Activated naive CD8-positive, alpha-beta T cell treated with anti-CD3 and anti-CD28 coated beads, Interleukin-2, amount 10 ng/mL, durations not matched to agents 7 days and 5 days (primary cell): ENCODE measurements at regions not wholly inside any gene's neighbourhood (a gene's known extent, or its start where the extent isn't known, plus 50 kb on each side); places are given as distances from the start of the nearest gene placed in this dataset.
"Not testable (repeated sequence)": the region's sequence is repeated elsewhere in the genome, so short reads cannot be mapped to it uniquely, and the experiment has no call there.

Experiments used
- ATAC-seq: fragments of 150-1000 bp; cut with Tn5 transposase; one replicate; pipeline ENCODE4 v1.10.0; 2021; ENCODE audit warnings: low read depth, moderate library complexity
- POLR2A ChIA-PET: fragments of 350-600 bp; sonication (Branson Sonifier 250); formaldehyde crosslinking; loops from one replicate; lab custom pipeline; 2021; ENCODE audit warnings: antibody characterized with exemption; lab: Charles Lee
- DNase-seq: peaks from one replicate; pipeline ENCODE4 v3.0.0; 2021
- H3K27ac Mint-ChIP-seq: one replicate; pipeline ENCODE4 v1.8.0; 2022; ENCODE audit warnings: mild to moderate bottlenecking, mixed read lengths
- H3K27me3 Mint-ChIP-seq: one replicate; pipeline ENCODE4 v1.8.0; 2022; ENCODE audit warnings: mild to moderate bottlenecking, moderate library complexity, mixed read lengths
- H3K36me3 Mint-ChIP-seq: one replicate; pipeline ENCODE4 v1.8.0; 2021; ENCODE audit warnings: mild to moderate bottlenecking, mixed read lengths
- H3K4me1 Mint-ChIP-seq: one replicate; pipeline ENCODE4 v1.8.0; 2021; ENCODE audit warnings: mixed read lengths
- H3K4me3 Mint-ChIP-seq: one replicate; pipeline ENCODE4 v1.8.0; 2022; ENCODE audit warnings: mild to moderate bottlenecking, moderate library complexity, mixed read lengths
- H3K9me3 Mint-ChIP-seq: one replicate; pipeline ENCODE4 v1.8.0; 2021; ENCODE audit warnings: mixed read lengths

- DNase-seq, result no peak
- Mint-ChIP-seq H3K27me3 (peaks cover 16% of the 10 kb centered on the region), H3K36me3 (no peaks in the 10 kb centered on the region), H3K27ac (no peak overlapping the region), H3K4me3 (no peak overlapping the region), H3K4me1 (no peaks in the 10 kb centered on the region), H3K9me3 (no peaks in the 10 kb centered on the region)
- no peak for ATAC-seq
- POLR2A ChIA-PET, result no interaction called here
These were observed 54.8 kb downstream of the OTUD1 start for GRCh38 chr10:23493711-23494110.

DNA sequence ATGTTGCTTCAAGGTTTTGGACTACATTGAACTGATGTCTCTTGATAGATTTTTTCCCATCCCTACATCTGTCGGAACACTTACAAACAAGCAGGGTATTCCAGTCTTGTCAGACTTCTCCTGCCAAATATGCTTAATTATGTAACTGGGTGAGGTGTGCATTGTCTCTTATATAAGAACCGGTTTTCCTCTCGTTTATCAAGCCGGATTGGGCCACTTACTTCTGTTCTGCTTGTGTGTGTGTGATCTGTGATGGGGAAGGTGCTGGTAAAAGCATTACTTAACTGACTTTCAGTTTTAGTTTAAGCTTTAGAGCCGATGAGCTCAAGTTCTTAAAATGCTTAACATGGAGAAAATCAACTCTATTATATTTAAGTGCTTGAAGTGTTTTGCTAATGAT is 57.9 kb downstream of the OTUD1 start:
- POLR2A ChIA-PET, result no interaction called here
- no peaks in the 10 kb centered on the region for H3K4me1 Mint-ChIP-seq
- no peaks in the 10 kb centered on the region for H3K36me3 Mint-ChIP-seq
- H3K27me3 Mint-ChIP-seq, result peaks cover 12% of the 10 kb centered on the region
- DNase-seq (no peak), ATAC-seq (no peak)
- no peaks in the 10 kb centered on the region for H3K9me3 Mint-ChIP-seq
- no peak overlapping the region for H3K27ac Mint-ChIP-seq
- no peak overlapping the region for H3K4me3 Mint-ChIP-seq

DNA sequence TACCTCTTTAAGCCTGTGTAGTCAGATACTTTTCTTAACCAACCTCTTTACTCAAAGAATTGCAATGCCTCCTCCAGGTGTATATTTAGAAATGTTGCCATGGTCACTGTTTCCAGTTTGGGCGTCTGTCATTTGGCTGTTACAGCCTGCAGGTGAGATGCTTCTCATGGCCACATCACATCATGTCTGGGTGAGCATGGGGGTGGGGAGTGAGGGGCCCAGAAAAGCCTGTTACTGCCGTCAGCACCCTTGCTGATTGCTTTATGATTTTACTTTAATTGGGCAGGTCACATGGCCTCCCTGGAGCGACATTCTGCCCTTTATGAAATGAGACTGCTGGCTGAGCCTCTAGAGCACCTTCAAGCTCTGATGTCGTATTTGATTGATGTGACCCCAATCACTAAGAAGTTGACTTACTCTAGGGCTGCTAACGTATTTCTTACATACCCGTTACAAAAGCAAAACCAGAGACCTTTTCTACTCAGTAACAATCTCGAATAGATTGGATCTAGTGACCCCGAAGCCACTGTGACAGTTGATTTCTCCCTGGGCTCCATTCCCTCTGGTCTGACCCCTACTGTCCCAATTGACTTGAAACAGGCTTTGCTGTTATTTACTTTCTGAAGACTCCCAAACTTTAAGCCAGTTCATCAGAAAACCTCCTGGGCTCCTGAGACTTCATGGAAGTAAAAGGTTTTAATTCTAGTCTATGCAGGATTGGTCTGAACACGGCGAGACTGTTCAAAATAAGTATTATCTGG is 60.7 kb downstream of the OTUD1 start:
- POLR2A ChIA-PET, result no interaction called here
- Mint-ChIP-seq H3K36me3 (no peaks in the 10 kb centered on the region), H3K27me3 (peaks cover 12% of the 10 kb centered on the region), H3K4me3 (no peak overlapping the region), H3K4me1 (no peaks in the 10 kb centered on the region), H3K27ac (no peak overlapping the region), H3K9me3 (no peaks in the 10 kb centered on the region)
- ATAC-seq, result no peak
- DNase-seq, result no peak

DNA sequence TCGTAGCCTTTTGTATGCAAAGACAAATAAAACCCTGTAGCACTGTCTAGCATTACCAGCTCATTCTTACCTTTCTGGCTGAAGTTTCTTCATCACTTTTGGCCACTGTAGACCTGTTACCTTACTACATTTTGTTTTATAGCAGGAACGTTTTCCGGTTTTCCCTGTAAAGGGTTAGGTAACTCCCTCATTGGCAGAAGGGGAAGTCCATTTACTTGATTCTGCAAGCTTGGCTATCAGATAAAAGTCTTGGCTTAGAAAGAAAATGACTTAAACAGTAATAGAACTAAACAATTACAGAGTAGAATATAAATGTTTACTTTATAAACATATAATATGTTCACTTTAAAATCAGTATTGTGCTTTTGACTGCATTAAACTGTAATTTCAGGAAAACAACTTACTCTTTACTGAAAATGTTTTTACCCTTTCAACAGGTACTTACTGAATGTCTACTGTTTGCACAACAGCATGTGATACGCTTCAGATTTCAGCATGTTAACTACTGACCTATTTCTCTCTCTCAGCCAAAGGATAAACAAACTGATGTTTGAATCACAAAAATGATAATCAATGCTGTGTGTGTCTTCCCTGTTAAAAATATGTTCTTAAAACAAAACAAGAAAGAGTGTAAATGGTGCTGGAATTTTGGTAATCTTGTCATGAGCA is 67.1 kb downstream of the OTUD1 start:
- no peaks in the 10 kb centered on the region for H3K36me3 Mint-ChIP-seq
- no peak overlapping the region for H3K27ac Mint-ChIP-seq
- H3K9me3 Mint-ChIP-seq, result peaks cover 2% of the 10 kb centered on the region
- no peaks in the 10 kb centered on the region for H3K4me1 Mint-ChIP-seq
- POLR2A ChIA-PET, result no interaction called here
- H3K27me3 Mint-ChIP-seq, result peaks cover 3% of the 10 kb centered on the region
- DNase-seq (no peak), ATAC-seq (no peak)
- no peak overlapping the region for H3K4me3 Mint-ChIP-seq

- ATAC-seq (no peak), DNase-seq (no peak)
- H3K36me3 Mint-ChIP-seq, result peaks cover 2% of the 10 kb centered on the region
- H3K27me3 Mint-ChIP-seq, result no peaks in the 10 kb centered on the region
- peaks cover 4% of the 10 kb centered on the region for H3K9me3 Mint-ChIP-seq
- H3K4me1 Mint-ChIP-seq, result peaks cover 4% of the 10 kb centered on the region
- H3K4me3 Mint-ChIP-seq, result no peak overlapping the region
- H3K27ac Mint-ChIP-seq, result no peak overlapping the region
- POLR2A ChIA-PET, result no interaction called here
These were observed 73.6 kb downstream of the OTUD1 start for GRCh38 chr10:23512355-23513058.

DNA sequence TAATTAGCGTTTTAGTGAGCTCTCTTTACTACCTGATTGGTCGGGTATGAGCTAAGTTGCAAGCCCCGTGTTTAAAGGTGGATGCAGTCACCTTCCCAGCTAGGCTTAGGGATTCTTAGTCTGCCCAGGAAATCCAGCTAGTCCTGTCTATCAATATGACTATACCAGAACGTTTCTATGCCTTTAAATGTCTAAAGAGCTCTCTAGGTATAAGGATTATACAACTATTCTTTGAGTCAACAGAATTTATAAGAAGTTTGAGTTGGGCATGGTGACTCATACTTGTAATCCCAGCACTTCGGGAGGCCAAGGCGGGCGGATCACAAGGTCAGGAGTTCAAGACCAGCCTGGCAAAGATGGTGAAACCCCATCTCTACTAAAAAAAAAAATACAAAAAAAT is 74.7 kb downstream of the OTUD1 start:
- DNase-seq, H3K4me1 Mint-ChIP-seq, H3K9me3 Mint-ChIP-seq, H3K4me3 Mint-ChIP-seq, POLR2A ChIA-PET, H3K27ac Mint-ChIP-seq, H3K27me3 Mint-ChIP-seq, H3K36me3 Mint-ChIP-seq, ATAC-seq: not testable (repeated sequence)

GRCh38 chr10:23514321-23514720 is 75.4 kb downstream of the OTUD1 start:
- peaks cover 7% of the 10 kb centered on the region for H3K27me3 Mint-ChIP-seq
- H3K36me3 Mint-ChIP-seq, result peaks cover 2% of the 10 kb centered on the region
- POLR2A ChIA-PET, result no interaction called here
- H3K9me3 Mint-ChIP-seq, result peaks cover 4% of the 10 kb centered on the region
- peaks cover 4% of the 10 kb centered on the region for H3K4me1 Mint-ChIP-seq
- no peak overlapping the region for H3K27ac Mint-ChIP-seq
- H3K4me3 Mint-ChIP-seq, result no peak overlapping the region
- no peak for ATAC-seq
- DNase-seq, result no peak

DNA sequence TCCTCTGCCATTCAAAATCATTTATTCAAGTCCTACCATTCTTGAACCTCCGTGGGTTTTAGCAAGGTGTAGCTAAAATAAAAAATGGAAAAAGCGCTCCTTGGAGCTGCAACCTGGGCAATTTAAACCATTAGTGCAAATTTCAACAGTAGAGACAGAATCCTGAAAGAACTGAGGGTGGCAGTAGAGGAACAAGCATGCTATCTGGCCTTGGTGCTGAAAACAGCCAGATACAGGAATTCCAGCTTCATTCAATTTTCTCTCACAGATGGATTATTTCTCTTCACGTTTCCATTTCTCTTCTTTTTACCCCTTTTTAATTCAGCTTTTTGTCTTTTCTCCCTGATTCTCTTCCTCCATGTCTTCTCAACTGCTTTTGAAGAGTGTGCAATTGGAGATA is 77.7 kb downstream of the OTUD1 start:
- peaks cover 2% of the 10 kb centered on the region for H3K9me3 Mint-ChIP-seq
- no peak for DNase-seq
- H3K4me3 Mint-ChIP-seq, result no peak overlapping the region
- H3K36me3 Mint-ChIP-seq, result peaks cover 2% of the 10 kb centered on the region
- no peak for ATAC-seq
- peaks cover 9% of the 10 kb centered on the region for H3K27me3 Mint-ChIP-seq
- POLR2A ChIA-PET, result no interaction called here
- H3K27ac Mint-ChIP-seq, result no peak overlapping the region
- H3K4me1 Mint-ChIP-seq, result peaks cover 4% of the 10 kb centered on the region

DNA sequence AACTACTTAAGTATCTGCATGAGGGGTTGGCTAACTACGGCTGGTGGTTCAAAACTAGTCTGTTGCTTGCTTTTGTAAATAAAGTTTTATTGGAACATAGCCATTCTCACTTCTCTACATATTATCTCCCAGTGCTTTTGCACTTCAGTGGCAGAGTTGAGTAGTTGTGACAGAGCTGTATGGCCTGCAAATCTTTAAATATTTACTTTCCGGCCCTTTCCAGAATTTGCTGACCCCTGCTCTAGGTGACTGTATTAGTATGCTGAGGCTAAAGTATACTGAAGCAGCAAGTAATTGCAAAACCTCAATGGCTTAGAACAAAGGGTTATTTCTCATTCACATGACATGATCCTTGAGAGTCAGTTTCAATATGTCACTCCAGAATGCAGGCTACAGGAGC is 78.3 kb downstream of the OTUD1 start:
- POLR2A ChIA-PET, result no interaction called here
- H3K4me3 Mint-ChIP-seq, result no peak overlapping the region
- no peak overlapping the region for H3K27ac Mint-ChIP-seq
- ATAC-seq, result no peak
- peaks cover under 1% of the 10 kb centered on the region for H3K9me3 Mint-ChIP-seq
- H3K4me1 Mint-ChIP-seq, result peaks cover 4% of the 10 kb centered on the region
- peaks cover 9% of the 10 kb centered on the region for H3K27me3 Mint-ChIP-seq
- DNase-seq, result no peak
- peaks cover under 1% of the 10 kb centered on the region for H3K36me3 Mint-ChIP-seq

DNA sequence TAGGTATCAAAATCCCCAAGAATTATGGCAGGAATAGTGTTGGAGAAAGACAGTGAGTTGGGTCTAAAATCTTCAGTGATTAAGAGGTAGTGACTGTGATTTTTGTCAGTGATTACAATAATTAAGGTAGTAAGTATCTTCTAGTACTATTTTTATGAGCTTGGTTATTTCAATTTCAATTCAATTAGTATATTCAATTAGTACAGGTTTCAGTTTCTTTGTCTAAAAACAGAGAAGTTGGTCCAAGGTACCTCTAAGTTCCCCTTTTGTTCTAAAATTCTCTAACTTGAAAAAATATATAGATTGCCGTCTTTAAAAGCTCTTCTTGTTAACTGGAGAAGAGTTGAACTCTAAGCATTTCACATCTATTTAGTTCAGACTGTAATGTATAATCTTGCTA is 82.9 kb downstream of the OTUD1 start:
- no peaks in the 10 kb centered on the region for H3K36me3 Mint-ChIP-seq
- H3K4me1 Mint-ChIP-seq, result no peaks in the 10 kb centered on the region
- no peak for ATAC-seq
- DNase-seq, result no peak
- POLR2A ChIA-PET, result no interaction called here
- H3K27ac Mint-ChIP-seq, result no peak overlapping the region
- H3K27me3 Mint-ChIP-seq, result peaks cover 13% of the 10 kb centered on the region
- H3K4me3 Mint-ChIP-seq, result no peak overlapping the region
- H3K9me3 Mint-ChIP-seq, result no peaks in the 10 kb centered on the region

DNA sequence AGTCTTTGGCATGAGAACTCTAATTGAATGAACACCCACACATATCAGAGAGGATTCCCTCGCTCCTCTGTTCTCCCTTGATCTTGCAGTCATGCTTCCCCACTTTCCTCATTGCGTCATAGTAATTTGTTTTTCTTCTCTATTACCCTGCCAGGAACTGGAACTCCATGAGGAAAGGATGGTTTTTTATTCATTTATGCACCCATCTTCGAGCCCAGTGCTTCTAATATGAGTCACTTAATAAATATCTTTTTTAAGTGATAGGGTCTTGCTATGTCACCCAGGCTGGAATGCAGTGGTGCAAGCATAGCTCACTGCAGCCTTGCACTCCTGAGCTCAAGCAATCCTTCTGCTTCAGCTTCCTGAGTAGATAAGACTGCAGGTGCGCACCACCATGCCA is 83.5 kb downstream of the OTUD1 start:
- H3K27ac Mint-ChIP-seq, result no peak overlapping the region
- ATAC-seq (no peak), DNase-seq (no peak)
- H3K4me1 Mint-ChIP-seq, result no peaks in the 10 kb centered on the region
- POLR2A ChIA-PET, result no interaction called here
- no peaks in the 10 kb centered on the region for H3K36me3 Mint-ChIP-seq
- no peaks in the 10 kb centered on the region for H3K9me3 Mint-ChIP-seq
- H3K27me3 Mint-ChIP-seq, result peaks cover 13% of the 10 kb centered on the region
- no peak overlapping the region for H3K4me3 Mint-ChIP-seq

- Mint-ChIP-seq H3K27me3 (peaks cover 13% of the 10 kb centered on the region), H3K4me1 (no peaks in the 10 kb centered on the region), H3K4me3 (no peak overlapping the region), H3K36me3 (no peaks in the 10 kb centered on the region), H3K27ac (no peak overlapping the region), H3K9me3 (no peaks in the 10 kb centered on the region)
- no peak for DNase-seq
- no peak for ATAC-seq
- POLR2A ChIA-PET, result no interaction called here
These were observed 84.4 kb downstream of the OTUD1 start for GRCh38 chr10:23523251-23523650.

GRCh38 chr10:23525406-23525805 is 86.5 kb downstream of the OTUD1 start:
- ATAC-seq (no peak), DNase-seq (no peak)
- H3K27me3 Mint-ChIP-seq, result peaks cover 6% of the 10 kb centered on the region
- POLR2A ChIA-PET, result no interaction called here
- no peak overlapping the region for H3K27ac Mint-ChIP-seq
- H3K36me3 Mint-ChIP-seq, result no peaks in the 10 kb centered on the region
- no peaks in the 10 kb centered on the region for H3K4me1 Mint-ChIP-seq
- no peaks in the 10 kb centered on the region for H3K9me3 Mint-ChIP-seq
- H3K4me3 Mint-ChIP-seq, result no peak overlapping the region

- DNase-seq, result no peak
- peaks cover 2% of the 10 kb centered on the region for H3K4me1 Mint-ChIP-seq
- POLR2A ChIA-PET, result no interaction called here
- H3K9me3 Mint-ChIP-seq, result no peaks in the 10 kb centered on the region
- H3K27me3 Mint-ChIP-seq, result no peaks in the 10 kb centered on the region
- no peak for ATAC-seq
- H3K4me3 Mint-ChIP-seq, result no peak overlapping the region
- H3K36me3 Mint-ChIP-seq, result no peaks in the 10 kb centered on the region
- H3K27ac Mint-ChIP-seq, result no peak overlapping the region
These were observed 89.5 kb downstream of the OTUD1 start for GRCh38 chr10:23528419-23528818.
